Posterior cingulate gyrus (tissue), 11 donors: ENCODE measurements at regions not wholly inside any gene's neighbourhood (a gene's known extent, or its start where the extent isn't known, plus 50 kb on each side); places are given as distances from the start of the nearest gene placed in this dataset.
A peak's percentile ranks its signal among the peaks of the same experiment; 100 is the strongest.
"Not testable (repeated sequence)": the region's sequence is repeated elsewhere in the genome, so short reads cannot be mapped to it uniquely, and the experiment has no call there.

Source experiments
- DNase-seq, 10 donors: peaks; one replicate each; pipeline versions ENCODE4 v3.0.0 to v3.0.0-alpha.2; 2020 to 2021; ENCODE audit warnings: mixed read lengths in 3 of 10
- intact Hi-C: fragments of 100-400 bp; cut with DNase I; formaldehyde crosslinking; loops from one replicate; pipeline ENCODE4 v1.15.1; 2023

DNA sequence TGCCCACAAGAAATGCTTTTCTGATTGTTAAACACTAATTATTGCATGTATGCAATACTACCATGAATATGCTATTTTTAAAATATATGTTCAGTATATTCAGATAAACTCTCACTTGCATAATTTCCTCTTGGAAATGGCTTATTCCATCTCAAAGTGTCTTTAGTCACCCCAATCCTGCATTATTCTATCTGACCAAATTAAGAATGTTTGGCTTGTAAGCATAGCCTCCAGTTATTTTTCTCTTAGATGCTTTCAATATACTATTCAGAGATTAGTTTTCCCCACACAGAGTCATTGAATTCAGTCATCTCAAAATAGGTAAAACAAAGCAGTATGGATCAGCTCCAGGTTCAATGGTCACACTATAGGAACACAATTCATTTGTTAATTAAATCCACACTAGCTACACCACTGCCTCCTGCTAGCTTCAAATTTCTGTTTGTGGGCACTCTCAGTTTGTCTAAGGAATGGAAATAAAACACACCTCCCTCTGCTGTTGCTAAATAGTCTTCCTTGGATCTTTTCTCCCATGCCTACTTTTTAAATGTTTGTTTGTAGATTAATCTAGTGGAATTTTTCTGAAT, 134.6 kb upstream of the TBCA start:
- intact Hi-C loops = no loop called here
- DNase-seq = no peak

DNA sequence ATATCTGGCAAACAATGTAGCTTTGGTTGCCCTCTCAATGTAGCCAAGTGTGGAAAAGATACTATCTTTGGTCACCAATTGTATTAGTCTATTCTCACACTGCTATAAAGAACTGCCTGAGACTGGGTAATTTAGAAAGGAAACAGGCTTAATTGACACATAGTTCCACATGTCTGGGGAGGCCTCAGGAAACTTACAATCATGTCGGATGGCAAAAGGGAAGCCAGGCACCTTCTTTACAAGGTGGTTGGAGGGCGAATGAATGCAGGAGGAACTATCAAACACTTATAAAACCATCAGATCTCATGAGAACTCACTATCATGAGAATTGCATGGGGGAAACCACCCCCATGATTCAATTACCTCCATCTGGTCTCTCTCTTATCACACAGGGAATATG, 133.1 kb upstream of the TBCA start:
- intact Hi-C loops = no loop called here
- DNase-seq = no peak

DNA sequence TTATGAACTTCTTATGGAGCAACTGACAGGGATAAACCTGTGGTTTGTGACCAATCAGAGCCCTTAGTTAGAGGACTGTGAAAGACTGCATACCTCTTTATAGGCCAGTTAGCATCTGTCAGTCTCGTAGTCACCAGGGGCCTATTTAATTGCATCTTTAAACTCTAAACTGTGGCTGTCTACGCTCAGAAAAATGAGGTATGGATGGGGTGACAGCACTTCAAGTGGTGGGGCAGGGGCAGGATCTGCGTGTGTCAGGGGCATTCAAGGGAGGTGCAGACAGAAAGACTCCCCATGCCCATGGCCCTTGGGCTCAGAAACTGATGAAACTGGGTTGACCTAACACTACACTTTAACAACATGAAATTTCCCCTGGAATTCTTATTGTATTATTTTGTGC, 132.6 kb upstream of the TBCA start:
- intact Hi-C loops = no loop called here
- DNase-seq = no peak

DNA sequence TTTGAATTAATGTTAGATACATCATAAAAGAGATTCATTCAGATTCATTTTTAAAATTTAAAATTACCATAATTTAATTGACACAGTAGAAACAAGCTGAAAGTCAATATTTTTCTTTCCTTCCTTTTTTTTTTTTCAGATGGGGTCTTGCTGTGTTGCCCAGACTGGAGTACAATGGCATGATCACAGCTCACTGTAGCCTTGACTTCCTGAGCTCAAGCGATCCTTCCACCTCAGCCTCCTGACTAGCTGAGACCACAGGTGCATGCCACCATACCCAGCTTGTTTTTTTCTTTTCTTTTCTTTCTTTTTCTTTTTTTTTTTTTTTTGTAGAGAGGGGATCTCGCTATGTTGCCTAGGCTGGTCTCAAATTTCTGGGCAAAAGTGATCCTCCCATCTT, 131.6 kb upstream of the TBCA start:
- intact Hi-C loops = no loop called here
- DNase-seq = no peak

DNA sequence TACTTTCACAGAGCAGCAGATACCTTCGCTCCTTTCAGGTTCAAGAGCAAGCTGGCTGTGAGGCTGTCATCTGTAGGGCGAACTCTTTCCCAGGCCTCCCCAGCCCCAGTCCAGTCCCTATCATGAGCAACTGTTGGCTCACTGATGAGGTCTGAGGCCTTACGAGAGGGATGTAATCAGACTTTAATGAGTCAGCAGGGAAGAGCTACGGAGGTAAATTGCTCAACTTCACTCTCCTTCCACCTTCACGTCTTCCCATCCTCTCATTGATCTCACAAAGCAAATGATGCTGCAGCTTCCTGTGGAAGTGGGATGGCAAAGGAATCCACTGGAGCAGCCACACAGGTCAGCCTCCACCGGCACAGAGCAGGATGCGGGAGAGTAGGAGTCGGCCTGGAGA, 130.7 kb upstream of the TBCA start:
- DNase-seq = no peak
- intact Hi-C loops = no loop called here

DNA sequence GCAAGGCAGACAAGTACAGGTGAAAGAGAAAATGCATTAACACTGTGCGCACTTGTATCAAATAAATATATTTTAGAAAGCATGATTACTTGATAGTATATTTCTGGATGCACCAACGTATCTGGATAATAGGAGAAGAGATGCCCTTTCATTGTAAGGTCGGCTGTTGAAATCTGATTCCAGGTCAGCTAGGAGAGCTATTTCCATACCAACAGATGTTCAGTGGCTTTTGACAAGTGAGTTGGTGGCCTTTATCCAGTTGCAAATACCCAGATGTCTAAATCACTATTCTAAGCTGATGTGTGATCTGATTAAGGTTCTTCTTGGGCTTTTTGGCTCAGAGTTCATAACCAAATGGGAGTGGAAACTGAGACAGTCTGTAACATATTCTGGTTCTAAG, 128.2 kb upstream of the TBCA start:
- intact Hi-C loops = no loop called here
- DNase-seq = no peak

DNA sequence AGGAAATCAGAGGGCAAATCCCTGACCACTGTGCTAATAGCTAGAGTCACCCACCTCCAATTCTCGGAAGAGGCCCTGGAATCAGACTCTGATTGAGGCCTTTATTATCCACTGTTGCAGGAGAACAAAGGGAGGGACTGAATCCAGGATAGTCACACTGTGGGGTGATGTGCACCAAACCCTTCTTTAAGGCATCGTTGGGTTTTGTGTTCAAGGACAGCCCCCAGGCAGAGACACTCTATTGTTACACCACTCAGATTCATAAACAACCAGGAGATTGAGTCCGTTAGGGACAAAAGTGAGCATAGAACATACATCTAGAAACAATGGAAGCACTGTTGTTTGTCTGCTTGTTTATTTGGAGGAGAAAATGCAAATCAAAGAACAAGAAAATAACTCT, 124.6 kb upstream of the TBCA start:
- intact Hi-C loops = no loop called here
- peak in 5 of 10 donors; percentile 17 to 83 (median 53) for DNase-seq

DNA sequence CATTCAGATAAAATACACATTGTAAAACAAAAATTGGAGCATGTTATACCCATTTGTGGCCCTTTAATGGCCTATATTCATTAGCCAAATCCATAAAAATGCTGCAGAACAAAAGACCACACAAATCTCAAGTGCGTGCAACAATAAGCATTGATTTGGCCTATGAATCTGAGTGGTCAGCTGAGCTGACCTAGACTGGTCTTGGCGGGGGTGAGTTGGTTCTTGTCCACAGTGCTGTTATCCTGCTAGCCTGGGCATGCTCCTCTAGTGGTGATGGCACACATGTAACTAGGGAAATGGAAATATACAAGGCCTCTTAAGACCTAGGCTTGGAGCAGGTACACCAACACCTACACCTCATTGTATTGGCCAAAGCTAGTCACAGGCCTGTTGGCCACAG, 122.2 kb upstream of the TBCA start:
- peak in 8 of 10 donors; percentile 40 to 92 (median 60) for DNase-seq
- intact Hi-C loops = no loop called here

DNA sequence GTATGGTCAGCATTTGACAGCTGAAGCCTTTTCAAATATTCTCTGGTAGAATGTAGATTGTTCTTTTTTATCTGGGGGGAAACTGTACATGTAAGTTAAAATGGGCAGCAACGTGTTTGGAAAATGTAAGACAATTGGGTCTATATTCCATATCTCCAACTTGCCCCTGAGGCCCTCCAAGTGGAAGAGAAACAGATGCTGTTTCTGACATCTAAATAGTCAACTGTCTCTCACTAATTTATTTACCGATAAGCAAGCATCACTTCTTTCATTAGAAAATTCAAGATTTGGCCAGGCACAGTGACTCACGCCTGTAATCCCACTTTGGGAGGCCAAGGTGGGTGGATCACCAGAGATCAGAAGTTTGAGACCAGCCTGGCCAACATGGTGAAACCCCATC, 120.2 kb upstream of the TBCA start:
- no peak for DNase-seq
- intact Hi-C loops = no loop called here

DNA sequence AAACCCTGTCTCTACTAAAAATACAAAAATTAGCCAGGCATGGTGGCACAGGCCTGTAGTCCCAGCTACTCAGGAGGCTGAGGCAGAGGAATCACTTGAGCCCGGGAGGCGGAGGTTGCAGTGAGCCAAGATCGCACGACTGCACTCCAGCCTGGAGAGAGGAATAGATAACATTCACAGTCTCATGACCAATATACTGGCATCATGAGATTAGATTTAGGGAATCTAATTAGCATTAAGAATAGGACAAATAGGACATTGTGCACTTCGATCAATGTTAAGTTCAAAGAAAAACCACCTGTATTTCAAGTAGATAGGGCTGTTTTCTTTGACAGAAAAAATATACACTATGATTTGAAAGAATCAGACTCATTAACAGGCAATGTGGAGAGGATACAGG, 118.0 kb upstream of the TBCA start:
- DNase-seq, intact Hi-C loops: not testable (repeated sequence)

DNA sequence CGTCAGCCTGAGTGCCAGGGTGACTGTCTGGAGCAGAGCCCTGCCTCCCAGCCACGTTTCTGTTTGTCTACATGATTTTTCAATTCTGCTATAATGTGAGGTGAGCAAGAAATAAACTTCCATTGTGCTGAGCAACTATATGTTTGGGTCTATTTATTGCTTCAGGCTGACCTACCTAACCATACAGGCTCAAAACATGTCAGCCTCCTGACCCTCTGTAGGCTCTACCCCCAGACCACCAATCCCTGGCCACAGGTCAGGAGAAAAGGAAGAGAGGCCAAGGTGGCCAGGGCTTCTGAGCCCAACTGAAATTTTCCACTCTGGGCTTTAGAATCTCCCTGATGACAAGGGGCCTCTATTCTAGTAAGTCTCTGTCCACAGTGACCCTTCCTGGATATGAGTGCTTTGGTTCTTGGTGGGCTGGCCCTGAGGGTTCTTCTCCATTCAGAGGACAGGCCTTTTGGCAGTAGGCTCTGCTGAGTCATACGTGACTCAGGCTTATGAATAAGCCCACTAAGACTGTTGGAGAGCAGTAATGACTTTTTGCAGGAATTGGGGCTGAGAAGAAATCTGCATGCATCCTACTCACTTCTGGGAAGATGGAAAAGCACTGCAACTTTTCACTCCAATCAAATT, 117.2 kb upstream of the TBCA start:
- intact Hi-C loops = no loop called here
- DNase-seq = peak in 4 of 10 donors; percentile 16 to 77 (median 34)

DNA sequence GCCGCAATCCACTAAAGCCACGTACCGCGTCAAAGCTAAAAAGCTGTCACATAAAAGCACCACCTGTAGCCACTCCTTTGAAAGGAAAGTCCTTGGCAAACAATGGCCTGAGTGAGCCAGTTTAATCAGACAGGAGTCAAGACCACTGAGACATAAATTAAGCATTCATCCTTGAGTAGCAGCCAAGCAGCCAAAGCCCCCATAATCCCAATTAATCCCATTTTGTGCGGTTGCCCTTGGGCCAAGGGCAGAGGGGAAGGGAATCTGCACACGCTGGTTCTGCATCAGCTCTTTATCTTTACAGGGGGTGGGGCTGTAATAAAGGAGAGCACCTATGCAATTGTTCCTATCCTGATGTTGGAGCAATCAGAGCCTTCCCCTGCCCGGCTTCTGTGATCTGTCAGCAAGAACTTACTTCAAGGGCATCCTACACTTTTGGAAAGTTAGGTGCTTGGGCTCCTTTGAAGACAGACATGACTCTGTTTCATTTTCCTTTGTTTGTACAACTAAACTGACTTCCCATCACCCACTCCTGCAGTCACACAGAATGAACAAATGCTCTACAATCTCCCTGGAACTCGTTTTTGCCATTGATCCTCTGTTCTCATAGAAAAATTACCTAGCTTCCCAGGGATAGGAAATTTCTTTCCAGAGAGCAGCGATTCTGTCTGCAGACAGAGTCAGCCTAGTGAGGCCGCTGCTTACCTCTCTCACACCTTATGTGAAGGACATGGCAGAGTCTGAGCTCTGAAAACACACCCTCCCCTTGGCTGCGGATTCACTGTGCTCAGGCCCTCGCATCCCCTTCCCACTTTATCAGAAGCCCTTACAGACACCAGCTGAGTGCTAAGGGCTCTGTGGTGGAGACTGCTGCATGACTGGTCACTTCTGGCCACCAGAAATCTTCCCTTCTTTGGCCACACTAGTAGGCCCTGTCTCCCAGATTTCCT, 116.2 kb upstream of the TBCA start:
- intact Hi-C loops = no loop called here
- DNase-seq = peak in 1 of 10 donors; percentile 52

DNA sequence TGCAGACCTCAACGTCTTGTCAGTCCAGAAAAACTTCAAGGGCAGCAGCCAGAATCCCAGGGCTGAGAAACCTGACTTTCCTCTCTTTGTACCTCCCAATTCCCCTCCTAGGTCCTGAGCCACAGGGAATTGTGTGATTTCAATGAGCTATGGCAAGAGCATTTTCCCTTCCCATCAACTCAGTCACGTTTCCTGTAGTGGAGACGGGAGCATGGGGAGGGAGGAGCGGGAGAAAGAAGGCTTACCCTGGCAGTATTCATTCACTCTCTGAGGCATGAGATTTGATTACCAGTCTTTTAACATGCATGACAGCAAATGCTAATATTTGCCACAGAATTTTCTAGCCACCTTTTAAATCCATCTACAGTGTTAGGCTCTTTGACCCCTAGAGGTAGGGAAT, 109.4 kb upstream of the TBCA start:
- intact Hi-C loops = no loop called here
- no peak for DNase-seq

DNA sequence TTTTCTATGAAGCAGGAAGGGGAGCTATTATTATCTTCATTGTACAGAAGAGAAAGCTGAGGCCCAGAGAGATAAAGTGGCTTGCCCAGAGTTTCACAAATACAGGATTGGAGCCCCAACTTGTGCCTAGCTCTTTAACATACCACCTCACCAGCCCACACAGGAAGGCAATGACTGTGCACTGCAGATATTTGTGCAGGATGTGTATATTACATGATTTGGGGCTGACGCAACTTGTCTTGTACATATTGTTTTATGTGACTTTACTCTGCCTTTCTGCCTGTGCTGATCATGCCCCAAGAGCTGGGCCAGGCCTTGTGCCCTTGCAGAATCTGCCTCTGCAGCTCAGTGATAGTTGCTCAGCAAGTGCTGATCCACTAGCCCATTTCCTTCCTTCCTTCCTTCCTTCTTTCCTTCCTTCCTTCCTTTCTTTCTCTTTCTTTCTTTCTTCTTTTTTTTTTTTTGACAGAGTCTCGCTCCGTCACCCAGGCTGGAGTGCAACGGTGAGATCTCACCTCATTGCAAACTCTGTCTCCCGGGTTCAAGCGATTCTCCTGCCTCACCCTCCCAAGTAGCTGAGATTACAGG, 106.6 kb upstream of the TBCA start:
- DNase-seq = no peak
- intact Hi-C loops = no loop called here

DNA sequence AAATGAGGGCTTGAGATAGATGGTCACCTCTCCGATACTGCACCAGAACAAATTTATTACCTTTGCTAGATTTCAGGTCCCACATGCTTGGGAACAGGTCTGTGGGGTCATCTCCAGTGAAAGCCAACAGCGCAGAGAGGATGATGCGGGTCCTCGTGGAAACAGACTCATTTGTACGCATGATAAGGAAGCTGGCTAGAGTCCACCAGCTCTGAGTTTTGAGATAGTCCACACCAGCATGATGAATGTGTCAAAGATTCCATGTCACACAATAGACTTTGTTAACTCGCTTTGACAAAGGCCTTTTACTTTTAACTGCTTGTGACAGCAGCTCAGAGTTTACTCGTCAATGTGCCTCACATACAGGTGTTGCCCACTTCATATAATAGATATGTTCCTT, 105.4 kb upstream of the TBCA start:
- intact Hi-C loops = no loop called here
- no peak for DNase-seq

DNA sequence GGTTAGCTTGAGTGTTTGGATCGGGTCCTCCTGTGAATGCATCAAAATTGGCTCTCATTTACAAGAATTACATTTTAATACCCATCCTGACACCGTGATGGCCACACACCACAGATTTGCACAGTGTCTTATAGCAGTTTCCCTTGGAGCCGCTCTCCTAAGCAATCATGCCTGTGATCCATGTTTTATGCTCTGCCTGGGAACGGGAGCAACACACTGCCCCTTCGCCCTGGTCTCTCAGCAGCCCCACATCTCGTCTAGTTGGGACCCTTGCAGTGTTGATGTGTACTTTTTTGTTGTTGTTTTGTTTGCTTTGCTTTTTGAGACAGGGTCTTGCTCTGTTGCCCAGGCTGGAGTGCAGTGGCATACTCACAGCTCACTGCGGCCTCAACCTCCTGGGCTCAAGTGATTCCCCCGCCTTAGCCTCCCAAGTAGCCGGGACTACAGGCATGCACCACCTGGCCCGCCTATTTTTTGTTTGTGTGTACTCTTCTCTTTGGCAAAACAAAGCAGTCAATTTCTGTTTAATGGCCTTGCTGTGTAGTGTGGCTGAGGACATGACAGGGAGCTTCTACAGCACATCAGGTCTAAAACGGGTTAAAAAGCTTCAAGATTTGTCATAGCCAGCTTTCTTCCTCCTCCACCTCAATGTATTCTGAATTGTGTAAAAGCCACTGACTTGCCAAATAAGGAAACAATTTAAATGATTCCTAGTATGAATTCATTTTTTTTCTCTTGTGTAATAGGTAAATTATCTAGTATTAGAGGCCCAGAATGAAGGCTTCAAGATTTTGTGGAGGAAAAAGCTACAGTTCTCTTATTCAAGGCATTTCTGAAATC, 101.6 kb upstream of the TBCA start:
- intact Hi-C loops = no loop called here

DNA sequence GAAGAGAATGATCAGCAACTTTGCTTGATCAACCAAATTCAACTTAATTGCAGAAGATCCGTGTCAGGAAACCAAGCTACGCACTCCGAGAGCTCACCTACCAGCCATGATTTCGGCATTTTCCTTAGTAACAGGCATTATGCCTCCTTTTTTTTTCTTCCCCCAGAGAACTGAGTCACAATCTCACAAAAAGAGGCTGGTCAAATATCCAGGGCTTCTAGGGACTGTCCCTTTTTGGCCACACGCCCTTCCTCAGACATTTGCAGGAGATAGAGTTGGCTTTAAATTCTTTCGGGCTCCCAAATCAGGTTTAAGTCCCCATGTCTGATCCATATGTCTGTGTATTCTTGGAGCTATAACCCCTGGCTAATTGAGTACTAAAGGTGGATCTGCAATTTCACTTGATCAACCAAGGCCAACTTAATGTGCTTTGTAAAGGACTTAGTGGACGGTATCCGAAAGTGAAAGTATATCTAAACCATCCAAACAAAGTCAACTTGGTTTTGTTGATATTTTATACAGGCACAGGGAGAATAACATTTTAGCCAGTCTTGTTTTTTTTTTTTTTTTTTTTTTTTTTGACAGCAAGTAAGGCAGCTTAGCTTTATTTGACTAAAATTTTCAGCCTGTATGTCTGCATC, 100.8 kb upstream of the TBCA start:
- intact Hi-C loops = no loop called here
- DNase-seq = no peak

More for the DNA sequence above, 101.6 kb upstream of the TBCA start:
- no peak for DNase-seq

DNA sequence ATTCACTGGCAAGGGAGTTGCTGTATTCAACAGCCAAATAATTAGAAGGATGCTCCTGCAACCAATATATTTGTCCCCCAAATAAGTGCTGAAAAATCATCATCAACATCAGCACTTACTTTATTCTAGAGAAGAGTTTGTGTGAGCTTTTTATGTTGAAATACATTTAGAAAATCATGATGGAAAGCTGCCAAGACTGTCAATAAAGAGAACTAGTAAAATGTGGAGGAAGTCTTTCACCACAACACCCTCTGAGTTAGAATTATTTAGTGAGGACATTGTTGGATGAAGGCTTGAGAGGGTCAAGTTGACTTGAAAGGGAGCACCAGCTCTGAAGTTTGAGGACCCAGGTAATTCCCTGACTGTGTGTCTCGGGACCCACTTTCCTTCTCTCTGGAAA, 100.2 kb upstream of the TBCA start:
- intact Hi-C loops = no loop called here

DNA sequence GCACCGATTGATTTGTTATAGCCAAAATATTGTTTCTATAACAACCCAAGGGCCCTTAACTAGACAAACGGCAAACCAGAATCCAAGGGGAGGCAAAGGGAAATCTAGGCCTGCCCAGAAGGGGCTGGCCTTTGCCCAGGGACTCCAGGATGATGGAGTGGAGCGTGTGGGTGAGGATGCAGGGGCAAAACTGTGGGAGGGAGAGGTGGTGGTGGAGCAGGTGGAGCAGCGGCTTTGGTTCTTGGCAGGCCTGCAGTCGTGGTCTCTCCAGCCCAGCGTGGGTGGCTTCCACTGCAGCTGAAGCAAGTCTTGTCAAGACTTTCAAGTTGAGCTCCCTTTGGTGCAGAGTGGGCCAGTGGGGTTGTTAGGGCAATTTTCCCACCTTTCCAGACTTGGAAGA, 98.6 kb upstream of the TBCA start:
- intact Hi-C loops = no loop called here
- DNase-seq = no peak

More for the DNA sequence above, 100.2 kb upstream of the TBCA start:
- no peak for DNase-seq

DNA sequence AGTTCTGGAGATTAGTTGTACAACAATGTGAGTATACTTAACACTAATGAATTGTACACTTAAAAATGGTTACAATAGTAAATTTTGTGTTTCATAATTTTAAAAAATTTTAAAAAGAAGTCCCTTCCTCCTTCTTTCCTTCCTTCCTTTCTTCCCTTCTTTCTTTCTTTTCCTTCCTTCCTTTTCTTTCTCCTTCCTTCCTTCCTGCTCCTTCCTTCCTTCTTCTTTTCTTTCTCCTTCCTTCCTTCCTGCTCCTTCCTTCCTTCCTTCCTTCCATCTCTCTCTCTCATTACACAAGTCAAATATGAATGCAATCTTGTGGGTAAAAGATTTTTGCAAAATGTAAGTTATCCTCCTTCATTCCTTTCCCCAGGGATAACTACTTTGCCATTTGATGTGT, 97.1 kb upstream of the TBCA start:
- intact Hi-C loops = no loop called here

More for the DNA sequence above, 97.1 kb upstream of the TBCA start:
- DNase-seq = no peak
